Ovary (tissue), 3 donors: ENCODE measurements at regions not wholly inside any gene's neighbourhood (a gene's known extent, or its start where the extent isn't known, plus 50 kb on each side); places are given as distances from the start of the nearest gene placed in this dataset.

Experiments
- CTCF ChIP-seq, 3 donors: fragments of 450-650 bp in 2 of 3; fragments of 200-600 bp in 1 of 3; IDR thresholded peaks; one replicate each; pipeline versions ENCODE4 v1.5.1 to v1.8.0; 2016 to 2022; ENCODE audit warnings: antibody characterized with exemption in 3 of 3, mild to moderate bottlenecking in 1 of 3
- EP300 ChIP-seq: sonication (generic); formaldehyde crosslinking; IDR thresholded peaks from one replicate; pipeline ENCODE4 v1.6.1; 2017; ENCODE audit warnings: antibody characterized with exemption
- POLR2A ChIP-seq: fragments of 450-650 bp; IDR thresholded peaks from one replicate; pipeline ENCODE4 v1.6.1; 2017; ENCODE audit warnings: antibody characterized with exemption, mild to moderate bottlenecking, moderate library complexity
- donor health status: DM: no; HTN: no; CAD: no.

- TF ChIP-seq CTCF (IDR thresholded peaks at IDR 0.05): no peak
- TF ChIP-seq POLR2A: no peak
- no peak for TF ChIP-seq EP300
Observed at GRCh38 chr6:125477844-125478243, 176.1 kb upstream of the HDDC2 start.
